Activated T-helper 17 cell treated with anti-CD3 and anti-CD28 coated beads, Interleukin-2, amount 50 U/mL, for 72 hours (primary cell): ENCODE measurements at regions not wholly inside any gene's neighbourhood (a gene's known extent, or its start where the extent isn't known, plus 50 kb on each side); places are given as distances from the start of the nearest gene placed in this dataset.
"Not testable (repeated sequence)": the region's sequence is repeated elsewhere in the genome, so short reads cannot be mapped to it uniquely, and the experiment has no call there.

Source experiments
- ATAC-seq: fragments of 150-1000 bp; cut with Tn5 transposase; replicated peaks from 2 replicates; pipeline ENCODE4 v1.10.0; 2021; ENCODE audit warnings: mild to moderate bottlenecking, moderate library complexity
- H3K27ac Mint-ChIP-seq: one replicate; pipeline ENCODE4 v1.8.0; 2022; ENCODE audit warnings: mixed read lengths
- H3K27me3 Mint-ChIP-seq: one replicate; pipeline ENCODE4 v1.8.0; 2022; ENCODE audit warnings: mixed read lengths
- H3K36me3 Mint-ChIP-seq: one replicate; pipeline ENCODE4 v1.8.0; 2022; ENCODE audit warnings: low read depth, mild to moderate bottlenecking, mixed read lengths
- H3K4me1 Mint-ChIP-seq: one replicate; pipeline ENCODE4 v1.8.0; 2022; ENCODE audit warnings: mixed read lengths
- H3K4me3 Mint-ChIP-seq: one replicate; pipeline ENCODE4 v1.8.0; 2022; ENCODE audit warnings: mild to moderate bottlenecking, mixed read lengths
- H3K9me3 Mint-ChIP-seq: one replicate; pipeline ENCODE4 v1.8.0; 2022; ENCODE audit warnings: mixed read lengths

- Mint-ChIP-seq H3K27ac (no peak overlapping the region), H3K4me3 (no peak overlapping the region), H3K36me3 (no peaks in the 10 kb centered on the region), H3K4me1 (no peaks in the 10 kb centered on the region), H3K9me3 (peaks cover 16% of the 10 kb centered on the region), H3K27me3 (peaks cover 7% of the 10 kb centered on the region)
- ATAC-seq: no peak
These were observed 102.2 kb upstream of the NANOS1 start for GRCh38 chr10:118927321-118927720.

GRCh38 chr10:118930614-118931013 lies 98.9 kb upstream of the NANOS1 start:
- Mint-ChIP-seq H3K27me3 (peaks cover 29% of the 10 kb centered on the region), H3K9me3 (peaks cover 16% of the 10 kb centered on the region), H3K36me3 (no peaks in the 10 kb centered on the region)

GRCh38 chr10:118931436-118931835 lies 98.1 kb upstream of the NANOS1 start:
- no peak for ATAC-seq
- Mint-ChIP-seq H3K27me3 (peaks cover 31% of the 10 kb centered on the region), H3K4me3 (no peak overlapping the region), H3K36me3 (no peaks in the 10 kb centered on the region), H3K27ac (no peak overlapping the region), H3K9me3 (peaks cover 16% of the 10 kb centered on the region), H3K4me1 (no peaks in the 10 kb centered on the region)

More at GRCh38 chr10:118930614-118931013, 98.9 kb upstream of the NANOS1 start:
- Mint-ChIP-seq H3K4me1 (no peaks in the 10 kb centered on the region), H3K4me3 (no peak overlapping the region), H3K27ac (no peak overlapping the region)
- no peak for ATAC-seq

- H3K4me3 Mint-ChIP-seq, H3K27ac Mint-ChIP-seq, ATAC-seq, H3K36me3 Mint-ChIP-seq, H3K4me1 Mint-ChIP-seq: not testable (repeated sequence)
- H3K27me3 Mint-ChIP-seq: peaks cover 32% of the 10 kb centered on the region
- peaks cover 16% of the 10 kb centered on the region for H3K9me3 Mint-ChIP-seq
These were observed 97.4 kb upstream of the NANOS1 start for GRCh38 chr10:118932154-118932553.

- ATAC-seq: no peak
- Mint-ChIP-seq H3K36me3 (no peaks in the 10 kb centered on the region), H3K4me3 (no peak overlapping the region), H3K4me1 (no peaks in the 10 kb centered on the region), H3K27ac (no peak overlapping the region), H3K27me3 (peaks cover 49% of the 10 kb centered on the region), H3K9me3 (peaks cover 8% of the 10 kb centered on the region)
These were observed 92.3 kb upstream of the NANOS1 start for GRCh38 chr10:118937226-118937625.

DNA sequence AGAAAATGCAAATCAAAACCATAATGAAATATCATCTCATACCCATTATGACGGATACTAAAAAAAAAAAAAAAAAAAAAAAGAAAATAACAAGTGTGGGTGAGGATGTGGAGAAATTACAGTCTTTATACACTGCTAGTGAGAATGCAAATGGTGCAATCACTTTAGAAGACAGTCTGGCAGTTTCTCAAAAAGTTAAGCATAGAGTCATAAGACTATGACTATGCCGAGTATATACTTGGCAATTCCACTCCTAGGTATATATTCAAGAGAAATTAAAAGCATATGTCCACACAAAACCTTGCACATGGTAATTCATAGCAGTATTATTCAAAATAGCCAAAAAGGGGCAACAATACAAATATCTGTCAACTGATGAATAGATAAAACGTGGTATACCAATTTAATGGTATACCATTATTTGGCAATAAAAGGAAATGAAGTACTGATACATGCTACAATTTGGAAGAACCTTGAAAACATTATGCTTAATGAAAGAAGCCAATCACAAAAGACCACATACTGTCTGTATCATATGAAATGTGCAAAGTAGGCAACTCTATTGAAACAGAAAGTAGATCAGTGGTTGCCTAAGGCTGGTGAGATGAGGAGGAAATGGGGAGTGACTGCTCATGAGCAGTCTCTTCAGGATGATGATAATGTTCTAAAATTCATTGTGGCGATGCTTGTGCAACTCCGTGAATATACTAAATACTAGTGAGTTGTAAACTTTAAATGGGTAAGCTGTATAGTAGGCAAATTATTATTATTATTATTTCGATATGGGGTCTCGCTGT lies 90.1 kb upstream of the NANOS1 start:
- Mint-ChIP-seq H3K36me3 (no peaks in the 10 kb centered on the region), H3K9me3 (peaks cover 8% of the 10 kb centered on the region), H3K27me3 (peaks cover 31% of the 10 kb centered on the region), H3K4me3 (no peak overlapping the region), H3K4me1 (no peaks in the 10 kb centered on the region), H3K27ac (no peak overlapping the region)
- ATAC-seq: peak; percentile 64

- Mint-ChIP-seq H3K27ac (no peak overlapping the region), H3K4me1 (no peaks in the 10 kb centered on the region), H3K4me3 (no peak overlapping the region), H3K27me3 (peaks cover 26% of the 10 kb centered on the region), H3K9me3 (peaks cover 8% of the 10 kb centered on the region), H3K36me3 (no peaks in the 10 kb centered on the region)
- ATAC-seq: no peak
These were observed 89.1 kb upstream of the NANOS1 start for GRCh38 chr10:118940386-118940785.

DNA sequence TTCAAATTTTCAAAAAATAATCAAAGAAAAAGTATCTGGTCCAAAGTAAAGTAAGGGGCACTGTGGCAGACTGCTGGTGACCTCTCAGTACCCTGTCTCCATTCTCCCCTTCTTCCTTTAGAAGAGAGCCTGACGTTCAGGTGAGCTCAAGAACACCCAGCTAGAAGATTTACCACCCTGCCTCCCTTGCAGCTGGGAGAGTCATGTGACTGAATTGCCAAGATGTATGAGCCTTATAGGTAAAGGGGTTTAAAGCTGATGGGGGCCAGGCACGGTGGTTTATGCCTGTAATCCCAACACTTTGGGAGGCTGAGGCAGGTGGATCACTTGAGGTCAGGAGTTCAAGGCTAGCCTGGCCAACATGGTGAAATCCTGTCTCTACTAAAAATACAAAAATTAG lies 86.3 kb upstream of the NANOS1 start:
- H3K4me3 Mint-ChIP-seq: no peak overlapping the region
- H3K27ac Mint-ChIP-seq: no peak overlapping the region
- H3K9me3 Mint-ChIP-seq: peaks cover 8% of the 10 kb centered on the region
- no peak for ATAC-seq
- H3K36me3 Mint-ChIP-seq: no peaks in the 10 kb centered on the region
- H3K4me1 Mint-ChIP-seq: no peaks in the 10 kb centered on the region
- peaks cover 14% of the 10 kb centered on the region for H3K27me3 Mint-ChIP-seq

- H3K9me3 Mint-ChIP-seq: peaks cover 8% of the 10 kb centered on the region
- peaks cover 12% of the 10 kb centered on the region for H3K27me3 Mint-ChIP-seq
These were observed 84.4 kb upstream of the NANOS1 start for GRCh38 chr10:118944959-118945633.

DNA sequence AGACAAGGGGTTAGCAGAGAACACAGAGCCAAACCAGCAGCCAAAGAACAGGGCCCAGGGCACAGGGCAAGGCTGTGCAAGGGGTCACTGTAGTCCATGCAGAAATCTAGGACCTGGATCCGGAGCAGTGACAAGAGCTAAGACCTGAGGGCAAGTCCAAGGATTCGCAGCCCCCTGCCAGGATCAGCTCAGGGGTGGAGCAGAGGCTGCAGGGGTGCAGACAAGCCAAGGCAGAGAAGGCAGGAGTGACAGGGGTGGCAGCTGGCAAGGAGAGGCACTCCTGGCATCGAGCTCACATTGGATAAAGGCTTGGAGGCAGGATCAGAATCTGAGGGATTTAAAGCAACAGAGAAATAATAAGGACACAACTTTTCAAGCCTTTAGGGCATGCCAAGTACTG lies 80.7 kb upstream of the NANOS1 start:
- no peak overlapping the region for H3K4me3 Mint-ChIP-seq
- H3K27ac Mint-ChIP-seq: no peak overlapping the region
- H3K9me3 Mint-ChIP-seq: no peaks in the 10 kb centered on the region
- no peaks in the 10 kb centered on the region for H3K4me1 Mint-ChIP-seq
- H3K27me3 Mint-ChIP-seq: peaks cover 15% of the 10 kb centered on the region
- ATAC-seq: no peak
- no peaks in the 10 kb centered on the region for H3K36me3 Mint-ChIP-seq

More at GRCh38 chr10:118944959-118945633, 84.4 kb upstream of the NANOS1 start:
- Mint-ChIP-seq H3K36me3 (no peaks in the 10 kb centered on the region), H3K4me3 (no peak overlapping the region), H3K4me1 (no peaks in the 10 kb centered on the region), H3K27ac (no peak overlapping the region)
- ATAC-seq: no peak

DNA sequence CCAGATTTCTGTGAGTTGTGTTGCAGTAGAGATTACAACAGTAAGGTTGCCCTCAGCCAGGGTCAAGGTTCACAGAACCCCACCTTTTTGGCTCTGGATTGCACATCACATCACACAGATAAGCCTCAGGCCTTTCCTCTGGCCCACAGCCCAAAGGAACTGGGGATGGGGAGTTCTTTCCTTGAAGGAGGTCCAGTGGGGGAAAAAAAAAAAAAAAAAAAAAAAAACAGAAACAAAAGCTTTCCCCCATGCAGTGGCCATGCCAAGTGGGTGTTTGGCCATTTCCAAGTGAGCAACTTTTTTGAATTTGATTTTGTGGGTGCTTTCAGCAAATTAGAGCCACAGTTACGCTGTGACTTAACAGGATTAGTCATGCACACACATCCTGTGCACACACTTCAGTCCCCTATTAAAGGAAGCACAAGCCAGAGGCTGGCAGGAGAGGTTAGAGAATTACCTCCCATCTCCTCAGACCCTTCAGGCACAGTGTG lies 79.3 kb upstream of the NANOS1 start:
- Mint-ChIP-seq H3K27me3 (peaks cover 12% of the 10 kb centered on the region), H3K4me3 (no peak overlapping the region), H3K9me3 (no peaks in the 10 kb centered on the region), H3K4me1 (no peaks in the 10 kb centered on the region), H3K36me3 (no peaks in the 10 kb centered on the region), H3K27ac (no peak overlapping the region)
- peak; percentile 23 for ATAC-seq

GRCh38 chr10:118950997-118951637 lies 78.4 kb upstream of the NANOS1 start:
- Mint-ChIP-seq H3K4me1 (no peaks in the 10 kb centered on the region), H3K4me3 (no peak overlapping the region), H3K27me3 (peaks cover 12% of the 10 kb centered on the region), H3K9me3 (no peaks in the 10 kb centered on the region), H3K36me3 (no peaks in the 10 kb centered on the region), H3K27ac (no peak overlapping the region)
- no peak for ATAC-seq

GRCh38 chr10:118952493-118953295 lies 76.8 kb upstream of the NANOS1 start:
- H3K27ac Mint-ChIP-seq: no peak overlapping the region
- H3K36me3 Mint-ChIP-seq: no peaks in the 10 kb centered on the region
- H3K9me3 Mint-ChIP-seq: no peaks in the 10 kb centered on the region
- no peaks in the 10 kb centered on the region for H3K4me1 Mint-ChIP-seq
- peaks cover 12% of the 10 kb centered on the region for H3K27me3 Mint-ChIP-seq
- no peak overlapping the region for H3K4me3 Mint-ChIP-seq
- ATAC-seq: no peak
